Mammary epithelial cell (primary cell): ENCODE measurements at regions not wholly inside any gene's neighbourhood (a gene's known extent, or its start where the extent isn't known, plus 50 kb on each side); places are given as distances from the start of the nearest gene placed in this dataset.

Experiments
- EZH2 ChIP-seq: IDR thresholded peaks from 2 replicates; pipeline ENCODE4 v1.6.1; 2012; ENCODE audit warnings: low read length, inconsistent platforms, borderline replicate concordance
- TF ChIP-seq, protein P1 (sequence below), 2 donors: IDR thresholded peaks in 1 of 2; conservative IDR thresholded peaks in 1 of 2; 2 replicates each; pipeline ENCODE4 v1.5.1; 2011 to 2012; ENCODE audit warnings: inconsistent platforms in 2 of 2, low read length in 2 of 2, mild to moderate bottlenecking in 2 of 2, control low read depth in 1 of 2, low read depth in 1 of 2; ENCODE audit not compliant: insufficient read depth in 1 of 2; ENCODE audit errors: extremely low read depth in 1 of 2

- TF ChIP-seq EZH2, result no peak
- TF ChIP-seq, protein P1, sequence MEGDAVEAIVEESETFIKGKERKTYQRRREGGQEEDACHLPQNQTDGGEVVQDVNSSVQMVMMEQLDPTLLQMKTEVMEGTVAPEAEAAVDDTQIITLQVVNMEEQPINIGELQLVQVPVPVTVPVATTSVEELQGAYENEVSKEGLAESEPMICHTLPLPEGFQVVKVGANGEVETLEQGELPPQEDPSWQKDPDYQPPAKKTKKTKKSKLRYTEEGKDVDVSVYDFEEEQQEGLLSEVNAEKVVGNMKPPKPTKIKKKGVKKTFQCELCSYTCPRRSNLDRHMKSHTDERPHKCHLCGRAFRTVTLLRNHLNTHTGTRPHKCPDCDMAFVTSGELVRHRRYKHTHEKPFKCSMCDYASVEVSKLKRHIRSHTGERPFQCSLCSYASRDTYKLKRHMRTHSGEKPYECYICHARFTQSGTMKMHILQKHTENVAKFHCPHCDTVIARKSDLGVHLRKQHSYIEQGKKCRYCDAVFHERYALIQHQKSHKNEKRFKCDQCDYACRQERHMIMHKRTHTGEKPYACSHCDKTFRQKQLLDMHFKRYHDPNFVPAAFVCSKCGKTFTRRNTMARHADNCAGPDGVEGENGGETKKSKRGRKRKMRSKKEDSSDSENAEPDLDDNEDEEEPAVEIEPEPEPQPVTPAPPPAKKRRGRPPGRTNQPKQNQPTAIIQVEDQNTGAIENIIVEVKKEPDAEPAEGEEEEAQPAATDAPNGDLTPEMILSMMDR (conservative IDR thresholded peaks at IDR 0.05 in 1 of 2, IDR thresholded peaks at IDR 0.05 in 1 of 2; ENCODE audit: extremely low read depth in 1 of 2, insufficient read depth in 1 of 2, low read depth in 1 of 2, low read length in 2 of 2), result no peak
Measured at GRCh38 chr11:130819625-130820024, 96.7 kb downstream of the SNX19 start.
